Activated T-cell treated with anti-CD3 and anti-CD28 coated beads, Interleukin-2, amount 50 U/mL, for 72 hours (primary cell): ENCODE measurements at regions not wholly inside any gene's neighbourhood (a gene's known extent, or its start where the extent isn't known, plus 50 kb on each side); places are given as distances from the start of the nearest gene placed in this dataset.

Source experiments
- ATAC-seq, 2 donors: fragments of 150-1000 bp; cut with Tn5 transposase; replicated peaks in 1 of 2; 2 replicates each; pipeline ENCODE4 v1.10.0; 2021; ENCODE audit warnings: moderate library complexity in 2 of 2, mild to moderate bottlenecking in 1 of 2
- DNase-seq, 2 donors: peaks; one replicate each; pipeline ENCODE4 v3.0.0; 2021 to 2022; ENCODE audit warnings: mixed read lengths in 1 of 2
- H3K27ac Mint-ChIP-seq: one replicate; pipeline ENCODE4 v1.8.0; 2022; ENCODE audit warnings: mild to moderate bottlenecking, moderate library complexity, mixed read lengths
- H3K27me3 Mint-ChIP-seq: one replicate; pipeline ENCODE4 v1.8.0; 2022; ENCODE audit warnings: low read depth, mixed read lengths
- H3K36me3 Mint-ChIP-seq, 2 donors: one replicate each; pipeline ENCODE4 v1.8.0; 2022; ENCODE audit warnings: mixed read lengths in 2 of 2, mild to moderate bottlenecking in 1 of 2; ENCODE audit not compliant: insufficient read depth in 2 of 2
- H3K4me1 Mint-ChIP-seq: one replicate; pipeline ENCODE4 v1.8.0; 2022; ENCODE audit warnings: low read depth, mixed read lengths
- H3K4me3 Mint-ChIP-seq, 2 donors: one replicate each; pipeline ENCODE4 v1.8.0; 2022; ENCODE audit warnings: mild to moderate bottlenecking in 2 of 2, mixed read lengths in 2 of 2, moderate library complexity in 2 of 2
- H3K9me3 Mint-ChIP-seq, 2 donors: one replicate each; pipeline ENCODE4 v1.8.0; 2022; ENCODE audit warnings: mixed read lengths in 2 of 2

DNA sequence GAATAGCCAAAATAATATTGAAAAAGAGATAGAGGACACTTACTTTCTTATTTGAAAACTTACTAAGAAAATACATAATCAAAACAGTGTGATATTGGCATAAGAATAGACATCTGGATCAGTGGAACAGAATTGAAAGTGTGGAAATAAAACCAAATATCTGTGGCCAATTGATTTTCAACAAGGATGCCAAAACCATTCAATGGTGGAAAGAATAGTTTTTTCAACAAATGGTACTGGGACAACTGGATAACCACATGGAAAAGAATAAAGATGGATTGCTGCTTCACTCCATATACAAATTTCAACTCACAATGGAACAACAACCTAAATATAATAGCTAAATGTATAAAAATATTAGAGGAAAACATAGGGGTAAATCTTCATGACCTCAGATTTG lies 152.5 kb upstream of the GPR149 start:
- H3K4me1 Mint-ChIP-seq, result no peaks in the 10 kb centered on the region
- H3K36me3 Mint-ChIP-seq, result no peaks in the 10 kb centered on the region
- DNase-seq (no peak), ATAC-seq (no peak)
- no peaks in the 10 kb centered on the region for H3K27me3 Mint-ChIP-seq
- H3K4me3 Mint-ChIP-seq, result no peak overlapping the region
- peaks cover 3 to 7% of the 10 kb centered on the region in 2 donors for H3K9me3 Mint-ChIP-seq
- no peak overlapping the region for H3K27ac Mint-ChIP-seq

GRCh38 chr3:154571553-154572226 lies 141.7 kb upstream of the GPR149 start:
- ATAC-seq (no peak), DNase-seq (no peak)
- peaks cover 0 to 2% of the 10 kb centered on the region in 2 donors for H3K36me3 Mint-ChIP-seq
- H3K27ac Mint-ChIP-seq, result no peak overlapping the region
- no peaks in the 10 kb centered on the region for H3K4me1 Mint-ChIP-seq
- no peak overlapping the region for H3K4me3 Mint-ChIP-seq
- peaks cover 2 to 10% of the 10 kb centered on the region in 2 donors for H3K9me3 Mint-ChIP-seq
- H3K27me3 Mint-ChIP-seq, result no peaks in the 10 kb centered on the region

DNA sequence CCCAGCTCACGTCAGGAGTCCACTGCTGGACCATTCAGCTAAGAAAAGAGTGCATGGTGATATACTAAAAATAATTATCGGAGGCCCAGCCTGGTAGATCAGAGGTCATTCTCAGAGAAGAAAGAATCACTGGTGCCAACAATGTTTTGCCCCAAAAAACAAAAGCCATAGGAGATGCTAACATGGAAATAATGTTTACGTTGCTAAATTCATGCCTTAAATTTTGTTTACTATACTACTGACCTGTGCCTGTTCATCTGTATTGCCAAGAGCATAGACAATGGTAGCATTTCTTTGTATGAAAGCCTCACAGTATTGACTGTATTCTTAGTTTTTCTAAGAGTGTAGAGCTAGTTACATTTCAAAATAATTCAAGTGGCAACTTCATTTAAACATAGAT lies 138.1 kb upstream of the GPR149 start:
- H3K27ac Mint-ChIP-seq, result no peak overlapping the region
- H3K36me3 Mint-ChIP-seq, result no peaks in the 10 kb centered on the region
- no peak overlapping the region for H3K4me3 Mint-ChIP-seq
- ATAC-seq (no peak), DNase-seq (no peak)
- no peaks in the 10 kb centered on the region for H3K27me3 Mint-ChIP-seq
- peaks cover 0 to 3% of the 10 kb centered on the region in 2 donors for H3K9me3 Mint-ChIP-seq
- no peaks in the 10 kb centered on the region for H3K4me1 Mint-ChIP-seq

DNA sequence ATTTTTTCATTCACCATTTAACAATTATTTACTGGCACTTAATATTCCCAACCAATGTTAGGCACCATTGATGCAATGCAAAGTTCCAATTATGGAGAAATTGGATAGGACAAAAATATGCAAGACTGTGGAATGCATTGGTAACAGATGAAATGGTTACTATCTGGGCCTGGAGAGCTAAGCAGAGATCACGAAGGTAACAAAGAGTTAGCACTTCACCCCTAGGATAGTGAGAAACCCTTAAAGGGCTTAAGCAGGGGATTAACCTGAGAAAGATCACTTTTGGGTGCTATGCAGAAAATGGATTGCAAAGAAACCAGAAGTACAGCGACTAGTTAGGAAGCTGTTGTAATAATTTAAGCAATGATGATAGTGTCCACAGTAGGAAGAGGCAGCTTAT lies 129.6 kb upstream of the GPR149 start:
- Mint-ChIP-seq H3K4me3 (no peak overlapping the region), H3K4me1 (no peaks in the 10 kb centered on the region), H3K27ac (no peak overlapping the region), H3K36me3 (no peaks in the 10 kb centered on the region), H3K27me3 (no peaks in the 10 kb centered on the region), H3K9me3 (no peaks in the 10 kb centered on the region)
- no peak for DNase-seq
- no peak for ATAC-seq

GRCh38 chr3:154552338-154552737 lies 122.3 kb upstream of the GPR149 start:
- no peak for ATAC-seq
- no peaks in the 10 kb centered on the region for H3K36me3 Mint-ChIP-seq
- no peak overlapping the region for H3K27ac Mint-ChIP-seq
- H3K9me3 Mint-ChIP-seq, result no peaks in the 10 kb centered on the region
- no peaks in the 10 kb centered on the region for H3K27me3 Mint-ChIP-seq
- no peak overlapping the region for H3K4me3 Mint-ChIP-seq
- DNase-seq, result no peak
- no peaks in the 10 kb centered on the region for H3K4me1 Mint-ChIP-seq

DNA sequence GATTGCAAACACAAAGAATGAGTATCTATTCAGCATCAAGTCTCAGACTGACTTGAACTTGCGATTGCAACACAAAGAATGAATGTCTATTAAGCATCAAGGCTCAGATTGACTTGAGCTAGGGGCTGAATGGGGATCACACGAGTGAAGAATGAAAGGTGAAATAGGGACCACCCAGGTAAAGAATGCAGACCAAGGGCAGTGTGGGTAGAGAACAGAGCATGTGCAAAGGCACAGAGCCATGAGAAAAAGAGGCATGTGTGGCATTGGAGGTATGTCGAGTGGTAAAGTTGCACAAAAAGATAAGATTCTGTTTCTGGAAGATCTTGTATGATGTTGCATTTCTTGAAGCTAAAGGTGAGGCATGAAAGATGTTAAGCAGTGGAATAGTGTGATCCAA lies 119.4 kb upstream of the GPR149 start:
- DNase-seq (no peak), ATAC-seq (no peak)
- Mint-ChIP-seq H3K36me3 (no peaks in the 10 kb centered on the region), H3K27ac (no peak overlapping the region), H3K4me3 (no peak overlapping the region), H3K27me3 (no peaks in the 10 kb centered on the region), H3K4me1 (no peaks in the 10 kb centered on the region), H3K9me3 (no peaks in the 10 kb centered on the region)

GRCh38 chr3:154548341-154548740 lies 118.4 kb upstream of the GPR149 start:
- no peaks in the 10 kb centered on the region for H3K4me1 Mint-ChIP-seq
- H3K27ac Mint-ChIP-seq, result no peak overlapping the region
- ATAC-seq (no peak), DNase-seq (no peak)
- H3K4me3 Mint-ChIP-seq, result no peak overlapping the region
- no peaks in the 10 kb centered on the region for H3K9me3 Mint-ChIP-seq
- H3K36me3 Mint-ChIP-seq, result no peaks in the 10 kb centered on the region
- H3K27me3 Mint-ChIP-seq, result no peaks in the 10 kb centered on the region

DNA sequence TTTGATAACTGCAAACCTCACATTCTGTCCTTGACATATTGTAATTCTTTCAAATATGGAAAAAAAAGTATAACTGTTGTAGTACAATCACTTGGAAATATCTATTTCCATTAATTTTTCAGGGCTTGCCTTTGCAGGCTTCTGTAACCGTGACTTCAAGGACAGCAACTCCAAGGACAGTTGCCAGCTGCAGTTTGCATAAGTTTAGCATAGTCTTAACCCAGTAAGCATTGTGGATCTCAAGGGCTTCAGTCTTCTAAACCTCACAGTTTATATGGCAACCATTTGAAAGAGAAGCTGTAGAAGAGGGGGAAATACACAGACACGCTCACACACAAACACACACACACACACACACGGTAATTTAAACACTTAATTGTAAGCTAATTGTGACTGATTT lies 112.8 kb upstream of the GPR149 start:
- DNase-seq, result no peak
- Mint-ChIP-seq H3K27ac (no peak overlapping the region), H3K4me1 (no peaks in the 10 kb centered on the region)

DNA sequence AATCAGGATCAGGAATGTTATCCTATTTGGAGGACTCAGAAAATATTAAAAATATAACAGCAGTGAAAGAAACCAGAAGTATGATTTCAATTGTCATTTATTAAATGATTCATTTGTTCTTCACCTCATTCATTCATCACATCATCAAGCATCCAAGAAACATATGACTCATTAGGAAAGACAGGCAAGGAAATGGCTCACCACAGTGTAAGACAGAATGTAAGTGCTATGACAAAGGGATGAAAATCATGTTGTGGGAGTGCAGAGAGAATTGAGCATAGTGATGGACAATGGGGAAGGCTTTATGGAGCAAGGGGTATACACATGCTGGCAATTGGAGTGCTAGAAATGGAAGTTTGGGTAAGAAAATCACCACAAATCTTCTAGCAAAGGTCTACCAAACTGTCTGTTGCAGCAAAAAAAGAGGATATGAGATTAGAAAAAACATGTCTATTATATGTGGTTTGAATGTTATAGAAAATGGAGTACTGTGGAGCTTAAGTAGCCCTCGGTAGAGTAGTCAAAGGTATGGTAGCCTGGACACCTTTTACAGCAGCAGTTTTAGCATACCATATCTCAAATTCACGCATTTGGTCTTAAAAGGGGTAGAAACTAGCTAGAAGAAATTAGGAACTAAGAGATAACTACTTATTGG lies 111.1 kb upstream of the GPR149 start:
- Mint-ChIP-seq H3K27me3 (no peaks in the 10 kb centered on the region), H3K36me3 (no peaks in the 10 kb centered on the region), H3K27ac (no peak overlapping the region), H3K4me1 (no peaks in the 10 kb centered on the region), H3K9me3 (peaks cover 2 to 5% of the 10 kb centered on the region in 2 donors), H3K4me3 (no peak overlapping the region)
- no peak for DNase-seq
- no peak for ATAC-seq

More for the DNA sequence above, 112.8 kb upstream of the GPR149 start:
- H3K9me3 Mint-ChIP-seq, result peaks cover 2 to 5% of the 10 kb centered on the region in 2 donors
- H3K4me3 Mint-ChIP-seq, result no peak overlapping the region
- H3K27me3 Mint-ChIP-seq, result no peaks in the 10 kb centered on the region
- H3K36me3 Mint-ChIP-seq, result no peaks in the 10 kb centered on the region
- no peak for ATAC-seq

GRCh38 chr3:154538566-154539360 lies 108.8 kb upstream of the GPR149 start:
- Mint-ChIP-seq H3K4me3 (no peak overlapping the region), H3K27me3 (no peaks in the 10 kb centered on the region), H3K9me3 (peaks cover 4 to 11% of the 10 kb centered on the region in 2 donors), H3K27ac (no peak overlapping the region), H3K4me1 (no peaks in the 10 kb centered on the region), H3K36me3 (no peaks in the 10 kb centered on the region)
- ATAC-seq (no peak), DNase-seq (no peak)

DNA sequence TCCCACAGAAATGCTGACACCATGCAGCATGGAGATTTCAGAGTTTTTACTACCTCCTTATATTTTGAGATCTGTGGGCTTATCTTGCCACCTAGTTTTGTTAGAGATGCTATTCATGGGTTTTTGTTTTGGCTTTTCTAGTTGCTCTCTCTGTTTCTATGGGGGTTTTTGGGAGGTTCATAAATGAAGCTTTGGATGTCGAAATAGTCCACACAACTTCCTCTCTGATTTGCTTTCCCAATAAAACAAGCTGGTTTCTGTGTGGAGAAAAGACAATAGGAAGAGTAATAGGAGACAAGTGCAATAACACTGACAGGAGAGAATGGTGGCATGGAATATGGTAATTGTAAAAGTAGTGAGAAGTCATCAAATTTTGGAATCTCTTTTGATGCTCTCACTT lies 106.8 kb upstream of the GPR149 start:
- Mint-ChIP-seq H3K27ac (no peak overlapping the region), H3K4me3 (no peak overlapping the region), H3K4me1 (no peaks in the 10 kb centered on the region), H3K36me3 (no peaks in the 10 kb centered on the region), H3K9me3 (peaks cover 4 to 11% of the 10 kb centered on the region in 2 donors), H3K27me3 (no peaks in the 10 kb centered on the region)
- no peak for DNase-seq
- ATAC-seq, result no peak

GRCh38 chr3:154522036-154522602 lies 92.1 kb upstream of the GPR149 start:
- ATAC-seq (no peak), DNase-seq (no peak)
- Mint-ChIP-seq H3K27me3 (no peaks in the 10 kb centered on the region), H3K4me1 (no peaks in the 10 kb centered on the region), H3K4me3 (no peak overlapping the region), H3K36me3 (no peaks in the 10 kb centered on the region), H3K9me3 (peaks cover 0 to 1% of the 10 kb centered on the region in 2 donors), H3K27ac (no peak overlapping the region)

GRCh38 chr3:154517404-154517803 lies 87.4 kb upstream of the GPR149 start:
- H3K4me1 Mint-ChIP-seq, result no peaks in the 10 kb centered on the region
- no peaks in the 10 kb centered on the region for H3K36me3 Mint-ChIP-seq
- H3K27me3 Mint-ChIP-seq, result no peaks in the 10 kb centered on the region
- H3K4me3 Mint-ChIP-seq, result no peak overlapping the region
- ATAC-seq, result no peak
- no peak overlapping the region for H3K27ac Mint-ChIP-seq
- peaks cover 2 to 3% of the 10 kb centered on the region in 2 donors for H3K9me3 Mint-ChIP-seq
- no peak for DNase-seq
